ENCODE measurements at regions not wholly inside any gene's neighbourhood (a gene's known extent, or its start where the extent isn't known, plus 50 kb on each side); places are given as distances from the start of the nearest gene placed in this dataset.

DNA sequence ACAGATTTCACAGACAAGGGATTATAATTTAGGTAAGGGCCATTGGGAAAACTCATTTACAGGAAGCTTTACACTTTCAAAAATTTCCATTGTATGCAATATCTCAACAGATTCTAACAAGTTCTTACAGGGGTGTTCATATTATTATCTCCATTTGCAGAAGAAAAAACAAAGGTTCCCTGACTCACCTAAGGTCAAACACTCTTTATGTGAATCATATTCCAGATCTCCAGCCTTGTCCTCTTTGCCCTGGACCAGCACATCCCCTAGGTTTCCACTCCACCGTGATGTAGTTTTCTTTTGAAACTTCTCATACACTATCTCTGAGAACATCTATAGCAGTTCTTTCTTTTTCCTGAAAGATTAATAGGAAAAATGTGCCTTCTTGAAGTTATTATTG lies 96.4 kb upstream of the HS3ST1 start:
- no peak overlapping the region for H3K9ac ChIP-seq (ENCODE audit: low read length)

DNA sequence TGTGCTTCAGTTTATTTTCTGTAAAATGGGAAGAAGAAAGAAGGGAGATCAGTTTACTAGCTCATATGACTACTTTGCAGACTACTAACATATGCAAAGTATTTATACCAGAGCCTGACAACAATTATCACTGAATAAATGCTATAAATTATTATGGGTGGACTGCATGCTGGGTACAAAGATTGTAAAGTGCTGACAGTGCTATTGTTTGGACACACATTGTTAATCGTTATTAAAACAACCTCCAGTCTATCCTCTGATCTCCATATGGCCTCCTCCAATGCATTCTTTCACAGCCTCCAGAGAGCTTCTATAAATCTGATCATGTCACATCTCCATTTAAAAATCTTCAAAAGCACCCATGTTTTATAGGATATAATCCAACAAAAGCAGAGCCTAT lies 90.1 kb upstream of the HS3ST1 start:
- H3K4me3 ChIP-seq (ENCODE audit: low read length) = no peak overlapping the region
- H3K79me2 ChIP-seq (ENCODE audit: low read length) = no peaks in the 10 kb centered on the region
- no peak for TF ChIP-seq EZH2phosphoT487 (IDR thresholded peaks at IDR 0.05; ENCODE audit: low read depth)
- TF ChIP-seq, protein P1, sequence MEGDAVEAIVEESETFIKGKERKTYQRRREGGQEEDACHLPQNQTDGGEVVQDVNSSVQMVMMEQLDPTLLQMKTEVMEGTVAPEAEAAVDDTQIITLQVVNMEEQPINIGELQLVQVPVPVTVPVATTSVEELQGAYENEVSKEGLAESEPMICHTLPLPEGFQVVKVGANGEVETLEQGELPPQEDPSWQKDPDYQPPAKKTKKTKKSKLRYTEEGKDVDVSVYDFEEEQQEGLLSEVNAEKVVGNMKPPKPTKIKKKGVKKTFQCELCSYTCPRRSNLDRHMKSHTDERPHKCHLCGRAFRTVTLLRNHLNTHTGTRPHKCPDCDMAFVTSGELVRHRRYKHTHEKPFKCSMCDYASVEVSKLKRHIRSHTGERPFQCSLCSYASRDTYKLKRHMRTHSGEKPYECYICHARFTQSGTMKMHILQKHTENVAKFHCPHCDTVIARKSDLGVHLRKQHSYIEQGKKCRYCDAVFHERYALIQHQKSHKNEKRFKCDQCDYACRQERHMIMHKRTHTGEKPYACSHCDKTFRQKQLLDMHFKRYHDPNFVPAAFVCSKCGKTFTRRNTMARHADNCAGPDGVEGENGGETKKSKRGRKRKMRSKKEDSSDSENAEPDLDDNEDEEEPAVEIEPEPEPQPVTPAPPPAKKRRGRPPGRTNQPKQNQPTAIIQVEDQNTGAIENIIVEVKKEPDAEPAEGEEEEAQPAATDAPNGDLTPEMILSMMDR (IDR thresholded peaks at IDR 0.05; ENCODE audit: low read depth, low read length) = no peak
- H3K4me1 ChIP-seq (ENCODE audit: low read length) = no peaks in the 10 kb centered on the region
- H3K9me3 ChIP-seq (ENCODE audit: insufficient read depth, low read length) = no peaks in the 10 kb centered on the region
- H3K9ac ChIP-seq (ENCODE audit: low read length) = no peak overlapping the region
- H3K27me3 ChIP-seq (ENCODE audit: low read depth, low read length) = 0 out of 2 replicates have a peak, but pooled peaks cover 3% of the 10 kb centered on the region
- no peaks in the 10 kb centered on the region for H4K20me1 ChIP-seq (ENCODE audit: insufficient read depth, low read length)
- H2AFZ ChIP-seq (ENCODE audit: low read depth, low read length) = no peak overlapping the region
- no peak overlapping the region for H3K27ac ChIP-seq (ENCODE audit: low read length)
- H3K4me2 ChIP-seq (ENCODE audit: low read length) = no peak overlapping the region
- no peaks in the 10 kb centered on the region for H3K36me3 ChIP-seq (replicated peaks; ENCODE audit: low read depth, low read length)

More for the DNA sequence above, 96.4 kb upstream of the HS3ST1 start:
- H3K36me3 ChIP-seq (replicated peaks; ENCODE audit: low read depth, low read length) = no peaks in the 10 kb centered on the region
- H3K4me2 ChIP-seq (ENCODE audit: low read length) = no peak overlapping the region
- H2AFZ ChIP-seq (ENCODE audit: low read depth, low read length) = no peak overlapping the region
- H3K4me3 ChIP-seq (ENCODE audit: low read length) = no peak overlapping the region
- no peak overlapping the region for H3K27ac ChIP-seq (ENCODE audit: low read length)
- H3K27me3 ChIP-seq (ENCODE audit: low read depth, low read length) = 0 out of 2 replicates have a peak, but pooled peaks cover 3% of the 10 kb centered on the region
- no peaks in the 10 kb centered on the region for H3K4me1 ChIP-seq (ENCODE audit: low read length)
- H3K9me3 ChIP-seq (ENCODE audit: insufficient read depth, low read length) = no peaks in the 10 kb centered on the region
- H4K20me1 ChIP-seq (ENCODE audit: insufficient read depth, low read length) = no peaks in the 10 kb centered on the region
- no peaks in the 10 kb centered on the region for H3K79me2 ChIP-seq (ENCODE audit: low read length)
- TF ChIP-seq, protein P1 (IDR thresholded peaks at IDR 0.05; ENCODE audit: low read depth, low read length) = no peak
- no peak for TF ChIP-seq EZH2phosphoT487 (IDR thresholded peaks at IDR 0.05; ENCODE audit: low read depth)

DNA sequence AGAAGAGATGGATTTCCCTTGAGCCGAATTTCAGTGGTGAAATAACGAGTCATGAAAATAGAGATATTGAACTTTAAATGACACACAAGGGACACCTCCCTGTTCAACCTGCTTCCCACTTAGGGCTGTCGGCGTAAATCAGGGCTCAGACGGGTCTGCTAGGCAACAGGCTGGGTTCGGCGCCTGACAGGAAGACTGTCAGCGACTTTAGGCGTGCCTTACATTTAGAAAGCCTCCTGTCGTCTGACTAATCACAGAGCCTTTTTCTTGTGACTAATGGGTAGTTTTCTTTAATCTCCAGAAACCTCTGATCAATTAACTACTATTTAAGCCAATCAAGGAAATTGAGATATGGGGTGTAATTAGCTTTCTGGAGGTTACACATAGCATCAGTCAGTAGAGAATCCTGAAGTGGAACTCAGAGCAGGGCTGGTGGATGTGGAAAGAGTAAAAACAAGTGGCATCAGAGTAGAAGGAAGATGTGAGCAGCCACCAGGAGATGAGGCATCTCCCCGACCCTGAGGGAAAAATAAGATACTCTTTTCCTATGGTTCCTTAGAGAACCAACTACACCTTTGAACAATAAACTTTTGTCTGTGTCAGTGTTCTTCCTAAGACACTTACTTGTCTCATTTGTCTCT lies 86.2 kb upstream of the HS3ST1 start:
- H2AFZ ChIP-seq (ENCODE audit: low read depth, low read length) = no peak overlapping the region

DNA sequence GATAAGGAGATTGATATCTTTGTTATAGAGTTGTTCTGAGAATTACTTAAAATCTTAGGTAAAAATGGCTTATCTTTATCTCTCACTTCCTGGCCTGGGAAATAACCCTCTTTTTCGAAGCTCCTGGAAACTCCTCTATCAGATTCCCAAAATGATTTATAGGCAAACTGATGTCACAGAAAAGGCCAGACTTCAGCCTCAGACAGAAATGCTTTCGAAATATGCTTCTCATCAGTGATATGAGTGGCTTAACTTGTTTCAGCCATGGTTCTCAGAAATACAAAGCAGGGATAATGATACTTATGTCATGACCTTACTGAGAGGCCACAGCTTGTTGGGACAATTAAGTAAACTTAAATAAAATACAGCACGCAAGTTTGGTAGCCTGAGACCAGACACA lies 85.3 kb upstream of the HS3ST1 start:
- no peaks in the 10 kb centered on the region; the same call in 1 of the 2 replicates for H3K9me3 ChIP-seq (ENCODE audit: insufficient read depth, low read length)
- H3K27me3 ChIP-seq (ENCODE audit: low read depth, low read length) = no peaks in the 10 kb centered on the region
- no peak overlapping the region for H3K4me2 ChIP-seq (ENCODE audit: low read length)
- no peak overlapping the region for H3K4me3 ChIP-seq (ENCODE audit: low read length)
- TF ChIP-seq, protein P1 (IDR thresholded peaks at IDR 0.05; ENCODE audit: low read depth, low read length) = no peak
- TF ChIP-seq EZH2phosphoT487 (IDR thresholded peaks at IDR 0.05; ENCODE audit: low read depth) = no peak
- peaks cover 14% of the 10 kb centered on the region for H3K4me1 ChIP-seq (ENCODE audit: low read length)
- no peaks in the 10 kb centered on the region for H3K36me3 ChIP-seq (replicated peaks; ENCODE audit: low read depth, low read length)
- no peak overlapping the region for H2AFZ ChIP-seq (ENCODE audit: low read depth, low read length)
- H3K27ac ChIP-seq (ENCODE audit: low read length) = no peak overlapping the region
- H3K79me2 ChIP-seq (ENCODE audit: low read length) = no peaks in the 10 kb centered on the region
- H4K20me1 ChIP-seq (ENCODE audit: insufficient read depth, low read length) = no peaks in the 10 kb centered on the region
- H3K9ac ChIP-seq (ENCODE audit: low read length) = no peak overlapping the region

More for the DNA sequence above, 86.2 kb upstream of the HS3ST1 start:
- Histone ChIP-seq H3K4me1 (ENCODE audit: low read length) (peaks cover 5% of the 10 kb centered on the region), H3K79me2 (ENCODE audit: low read length) (no peaks in the 10 kb centered on the region), H3K36me3 (replicated peaks; ENCODE audit: low read depth, low read length) (no peaks in the 10 kb centered on the region), H3K27ac (ENCODE audit: low read length) (no peak overlapping the region), H3K27me3 (ENCODE audit: low read depth, low read length) (no peaks in the 10 kb centered on the region), H3K4me3 (ENCODE audit: low read length) (no peak overlapping the region), H4K20me1 (ENCODE audit: insufficient read depth, low read length) (no peaks in the 10 kb centered on the region), H3K4me2 (ENCODE audit: low read length) (no peak overlapping the region), H3K9ac (ENCODE audit: low read length) (no peak overlapping the region), H3K9me3 (ENCODE audit: insufficient read depth, low read length) (no peaks in the 10 kb centered on the region)
- TF ChIP-seq, protein P1 (IDR thresholded peaks at IDR 0.05; ENCODE audit: low read depth, low read length) = no peak
- no peak for TF ChIP-seq EZH2phosphoT487 (IDR thresholded peaks at IDR 0.05; ENCODE audit: low read depth)
